ENCODE measurements at regions not wholly inside any gene's neighbourhood (a gene's known extent, or its start where the extent isn't known, plus 50 kb on each side); places are given as distances from the start of the nearest gene placed in this dataset.

- no peaks in the 10 kb centered on the region for H3K4me1 Mint-ChIP-seq (ENCODE audit: low read depth)
- CTCF ChIA-PET = no interaction called here
Measured at GRCh38 chr3:84555629-84556028, 403.2 kb upstream of the CADM2 start.

GRCh38 chr3:84566256-84566655 lies 392.5 kb upstream of the CADM2 start:
- Mint-ChIP-seq H3K36me3 (ENCODE audit: low read depth) (no peaks in the 10 kb centered on the region), H3K4me1 (ENCODE audit: low read depth) (no peaks in the 10 kb centered on the region), H3K4me3 (no peak overlapping the region), H3K9me3 (ENCODE audit: insufficient read depth) (peaks cover 7% of the 10 kb centered on the region), H3K27me3 (ENCODE audit: low read depth) (no peaks in the 10 kb centered on the region), H3K27ac (no peak overlapping the region)
- ChIA-PET POLR2A (no interaction called here), CTCF (no interaction called here)
- ATAC-seq (no peak), DNase-seq (no peak)

More at GRCh38 chr3:84555629-84556028, 403.2 kb upstream of the CADM2 start:
- H3K36me3 Mint-ChIP-seq (ENCODE audit: low read depth) = no peaks in the 10 kb centered on the region
- H3K4me3 Mint-ChIP-seq = no peak overlapping the region
- POLR2A ChIA-PET = no interaction called here
- peaks cover 6% of the 10 kb centered on the region for H3K9me3 Mint-ChIP-seq (ENCODE audit: insufficient read depth)
- DNase-seq (no peak), ATAC-seq (no peak)
- H3K27ac Mint-ChIP-seq = no peak overlapping the region
- H3K27me3 Mint-ChIP-seq (ENCODE audit: low read depth) = no peaks in the 10 kb centered on the region

GRCh38 chr3:84567796-84568195 lies 391.0 kb upstream of the CADM2 start:
- DNase-seq = no peak
- ChIA-PET CTCF (no interaction called here), POLR2A (no interaction called here)
- no peak overlapping the region for H3K4me3 Mint-ChIP-seq
- H3K4me1 Mint-ChIP-seq (ENCODE audit: low read depth) = no peaks in the 10 kb centered on the region
- no peaks in the 10 kb centered on the region for H3K36me3 Mint-ChIP-seq (ENCODE audit: low read depth)
- H3K27me3 Mint-ChIP-seq (ENCODE audit: low read depth) = no peaks in the 10 kb centered on the region
- H3K27ac Mint-ChIP-seq = no peak overlapping the region
- peaks cover 7% of the 10 kb centered on the region for H3K9me3 Mint-ChIP-seq (ENCODE audit: insufficient read depth)
- no peak for ATAC-seq

- DNase-seq = no peak
- ChIA-PET CTCF (no interaction called here), POLR2A (no interaction called here)
- Mint-ChIP-seq H3K9me3 (ENCODE audit: insufficient read depth) (peaks cover 15% of the 10 kb centered on the region), H3K4me1 (ENCODE audit: low read depth) (no peaks in the 10 kb centered on the region), H3K36me3 (ENCODE audit: low read depth) (no peaks in the 10 kb centered on the region), H3K27ac (no peak overlapping the region), H3K4me3 (no peak overlapping the region), H3K27me3 (ENCODE audit: low read depth) (no peaks in the 10 kb centered on the region)
- no peak for ATAC-seq
Measured at GRCh38 chr3:84573962-84574361, 384.8 kb upstream of the CADM2 start.

GRCh38 chr3:84586427-84586826 lies 372.4 kb upstream of the CADM2 start:
- H3K4me3 Mint-ChIP-seq = no peak overlapping the region
- H3K27ac Mint-ChIP-seq = no peak overlapping the region
- H3K36me3 Mint-ChIP-seq (ENCODE audit: low read depth) = no peaks in the 10 kb centered on the region
- H3K27me3 Mint-ChIP-seq (ENCODE audit: low read depth) = no peaks in the 10 kb centered on the region
- H3K4me1 Mint-ChIP-seq (ENCODE audit: low read depth) = no peaks in the 10 kb centered on the region
- ChIA-PET POLR2A (no interaction called here), CTCF (no interaction called here)
- no peak for DNase-seq
- ATAC-seq = no peak
- peaks cover 15% of the 10 kb centered on the region for H3K9me3 Mint-ChIP-seq (ENCODE audit: insufficient read depth)

- POLR2A ChIA-PET = no interaction called here
- H3K4me1 Mint-ChIP-seq (ENCODE audit: low read depth) = no peaks in the 10 kb centered on the region
- H3K9me3 Mint-ChIP-seq (ENCODE audit: insufficient read depth) = no peaks in the 10 kb centered on the region
- H3K27ac Mint-ChIP-seq = no peak overlapping the region
- DNase-seq (no peak), ATAC-seq (no peak)
- H3K27me3 Mint-ChIP-seq (ENCODE audit: low read depth) = no peaks in the 10 kb centered on the region
- H3K36me3 Mint-ChIP-seq (ENCODE audit: low read depth) = no peaks in the 10 kb centered on the region
- no peak overlapping the region for H3K4me3 Mint-ChIP-seq
- CTCF ChIA-PET = no interaction called here
Measured at GRCh38 chr3:84600703-84601225, 358.0 kb upstream of the CADM2 start.

- H3K36me3 Mint-ChIP-seq (ENCODE audit: low read depth) = no peaks in the 10 kb centered on the region
- ATAC-seq (no peak), DNase-seq (no peak)
- H3K27me3 Mint-ChIP-seq (ENCODE audit: low read depth) = no peaks in the 10 kb centered on the region
- POLR2A ChIA-PET = no interaction called here
- no peak overlapping the region for H3K27ac Mint-ChIP-seq
- CTCF ChIA-PET = no interaction called here
- H3K4me3 Mint-ChIP-seq = no peak overlapping the region
- no peaks in the 10 kb centered on the region for H3K9me3 Mint-ChIP-seq (ENCODE audit: insufficient read depth)
- H3K4me1 Mint-ChIP-seq (ENCODE audit: low read depth) = no peaks in the 10 kb centered on the region
Measured at GRCh38 chr3:84601303-84601702, 357.5 kb upstream of the CADM2 start.

GRCh38 chr3:84621823-84622222 lies 337.0 kb upstream of the CADM2 start:
- no peak overlapping the region for H3K4me3 Mint-ChIP-seq
- H3K27me3 Mint-ChIP-seq (ENCODE audit: low read depth) = no peaks in the 10 kb centered on the region
- peaks cover 5% of the 10 kb centered on the region for H3K9me3 Mint-ChIP-seq (ENCODE audit: insufficient read depth)
- CTCF ChIA-PET = no interaction called here
- ATAC-seq (no peak), DNase-seq (no peak)
- H3K4me1 Mint-ChIP-seq (ENCODE audit: low read depth) = no peaks in the 10 kb centered on the region
- POLR2A ChIA-PET = no interaction called here
- H3K27ac Mint-ChIP-seq = no peak overlapping the region
- H3K36me3 Mint-ChIP-seq (ENCODE audit: low read depth) = no peaks in the 10 kb centered on the region

GRCh38 chr3:84634668-84635067 lies 324.1 kb upstream of the CADM2 start:
- H3K4me3 Mint-ChIP-seq = no peak overlapping the region
- no peak overlapping the region for H3K27ac Mint-ChIP-seq
- CTCF ChIA-PET = interaction anchor here (0.6 kb wide), 1 partner anchor 226 kb away, joined by 3 read pairs; no protein-coding TSS in a partner anchor
- no peaks in the 10 kb centered on the region for H3K4me1 Mint-ChIP-seq (ENCODE audit: low read depth)
- H3K9me3 Mint-ChIP-seq (ENCODE audit: insufficient read depth) = peaks cover 4% of the 10 kb centered on the region
- ATAC-seq (no peak), DNase-seq (no peak)
- POLR2A ChIA-PET = no interaction called here
- H3K36me3 Mint-ChIP-seq (ENCODE audit: low read depth) = no peaks in the 10 kb centered on the region
- H3K27me3 Mint-ChIP-seq (ENCODE audit: low read depth) = no peaks in the 10 kb centered on the region

- H3K4me3 Mint-ChIP-seq = no peak overlapping the region
- no peaks in the 10 kb centered on the region for H3K9me3 Mint-ChIP-seq (ENCODE audit: insufficient read depth)
- H3K27ac Mint-ChIP-seq = no peak overlapping the region
- CTCF ChIA-PET = no interaction called here
- no peaks in the 10 kb centered on the region for H3K27me3 Mint-ChIP-seq (ENCODE audit: low read depth)
- DNase-seq (no peak), ATAC-seq (no peak)
- POLR2A ChIA-PET = no interaction called here
- no peaks in the 10 kb centered on the region for H3K36me3 Mint-ChIP-seq (ENCODE audit: low read depth)
- H3K4me1 Mint-ChIP-seq (ENCODE audit: low read depth) = no peaks in the 10 kb centered on the region
Measured at GRCh38 chr3:84637272-84637671, 321.5 kb upstream of the CADM2 start.

- no peaks in the 10 kb centered on the region for H3K9me3 Mint-ChIP-seq (ENCODE audit: insufficient read depth)
- H3K36me3 Mint-ChIP-seq (ENCODE audit: low read depth) = no peaks in the 10 kb centered on the region
- H3K4me1 Mint-ChIP-seq (ENCODE audit: low read depth) = no peaks in the 10 kb centered on the region
- no peaks in the 10 kb centered on the region for H3K27me3 Mint-ChIP-seq (ENCODE audit: low read depth)
- H3K27ac Mint-ChIP-seq = no peak overlapping the region
- no peak overlapping the region for H3K4me3 Mint-ChIP-seq
- ChIA-PET CTCF (no interaction called here), POLR2A (no interaction called here)
- ATAC-seq (no peak), DNase-seq (no peak)
Measured at GRCh38 chr3:84666468-84666867, 292.3 kb upstream of the CADM2 start.

GRCh38 chr3:84679211-84679610 lies 279.6 kb upstream of the CADM2 start:
- Mint-ChIP-seq H3K4me3 (no peak overlapping the region), H3K27me3 (ENCODE audit: low read depth) (no peaks in the 10 kb centered on the region), H3K27ac (no peak overlapping the region), H3K36me3 (ENCODE audit: low read depth) (no peaks in the 10 kb centered on the region), H3K9me3 (ENCODE audit: insufficient read depth) (peaks cover 5% of the 10 kb centered on the region), H3K4me1 (ENCODE audit: low read depth) (no peaks in the 10 kb centered on the region)
- CTCF ChIA-PET = no interaction called here
- ATAC-seq = no peak
- POLR2A ChIA-PET = no interaction called here
- no peak for DNase-seq

- no peak for DNase-seq
- POLR2A ChIA-PET = no interaction called here
- ATAC-seq = no peak
- no peaks in the 10 kb centered on the region for H3K27me3 Mint-ChIP-seq (ENCODE audit: low read depth)
- no peak overlapping the region for H3K27ac Mint-ChIP-seq
- peaks cover 5% of the 10 kb centered on the region for H3K9me3 Mint-ChIP-seq (ENCODE audit: insufficient read depth)
- H3K36me3 Mint-ChIP-seq (ENCODE audit: low read depth) = no peaks in the 10 kb centered on the region
- H3K4me1 Mint-ChIP-seq (ENCODE audit: low read depth) = no peaks in the 10 kb centered on the region
- CTCF ChIA-PET = no interaction called here
- no peak overlapping the region for H3K4me3 Mint-ChIP-seq
Measured at GRCh38 chr3:84680700-84681099, 278.1 kb upstream of the CADM2 start.

All from activated CD8-positive, alpha-beta T cell treated with anti-CD3 and anti-CD28 coated beads, Interleukin-2, amount 10 ng/mL, durations not matched to agents 7 days and 5 days (primary cell).